ENCODE measurements at regions not wholly inside any gene's neighbourhood (a gene's known extent, or its start where the extent isn't known, plus 50 kb on each side); places are given as distances from the start of the nearest gene placed in this dataset.

DNA sequence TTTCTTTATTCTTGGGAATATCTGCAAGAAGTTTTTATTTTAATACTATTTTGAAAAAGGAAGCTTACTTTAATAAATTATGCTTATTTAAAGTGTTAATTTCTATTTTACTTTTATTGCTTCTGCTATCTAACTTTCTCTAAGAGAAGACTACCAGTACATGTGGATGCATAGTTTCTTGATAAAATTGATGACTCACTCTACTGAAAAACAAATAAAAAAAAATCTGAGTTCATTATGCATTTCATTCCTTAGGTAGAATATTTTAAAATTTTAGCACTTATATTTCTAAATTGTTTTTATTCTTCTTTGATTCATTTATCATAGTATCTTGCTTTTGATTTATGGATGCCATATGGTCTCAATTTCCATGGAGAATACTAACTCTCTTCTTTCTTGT, 217.9 kb downstream of the TAF11L14 start:
- TF ChIP-seq, protein P1, sequence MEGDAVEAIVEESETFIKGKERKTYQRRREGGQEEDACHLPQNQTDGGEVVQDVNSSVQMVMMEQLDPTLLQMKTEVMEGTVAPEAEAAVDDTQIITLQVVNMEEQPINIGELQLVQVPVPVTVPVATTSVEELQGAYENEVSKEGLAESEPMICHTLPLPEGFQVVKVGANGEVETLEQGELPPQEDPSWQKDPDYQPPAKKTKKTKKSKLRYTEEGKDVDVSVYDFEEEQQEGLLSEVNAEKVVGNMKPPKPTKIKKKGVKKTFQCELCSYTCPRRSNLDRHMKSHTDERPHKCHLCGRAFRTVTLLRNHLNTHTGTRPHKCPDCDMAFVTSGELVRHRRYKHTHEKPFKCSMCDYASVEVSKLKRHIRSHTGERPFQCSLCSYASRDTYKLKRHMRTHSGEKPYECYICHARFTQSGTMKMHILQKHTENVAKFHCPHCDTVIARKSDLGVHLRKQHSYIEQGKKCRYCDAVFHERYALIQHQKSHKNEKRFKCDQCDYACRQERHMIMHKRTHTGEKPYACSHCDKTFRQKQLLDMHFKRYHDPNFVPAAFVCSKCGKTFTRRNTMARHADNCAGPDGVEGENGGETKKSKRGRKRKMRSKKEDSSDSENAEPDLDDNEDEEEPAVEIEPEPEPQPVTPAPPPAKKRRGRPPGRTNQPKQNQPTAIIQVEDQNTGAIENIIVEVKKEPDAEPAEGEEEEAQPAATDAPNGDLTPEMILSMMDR (IDR thresholded peaks at IDR 0.05), result no peak
- TF ChIP-seq POLR2A (IDR thresholded peaks at IDR 0.05), result no peak

All from adrenal gland (tissue), 5 donors.